ENCODE measurements at regions not wholly inside any gene's neighbourhood (a gene's known extent, or its start where the extent isn't known, plus 50 kb on each side); places are given as distances from the start of the nearest gene placed in this dataset.

DNA sequence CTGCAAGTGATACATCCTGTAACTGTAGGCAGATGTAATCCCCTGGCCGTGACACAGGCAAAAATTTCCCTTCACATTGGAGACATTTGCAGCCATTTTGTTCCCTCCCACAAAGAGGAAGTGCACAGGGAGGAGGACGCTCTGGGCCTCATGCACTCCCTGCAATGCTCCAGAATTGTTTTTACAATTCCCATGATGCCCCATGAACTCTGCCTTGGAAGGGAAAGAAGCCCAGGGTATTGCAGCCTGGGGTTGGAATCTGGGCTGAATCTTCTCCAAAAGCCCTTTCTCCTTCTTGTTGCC, 491.7 kb downstream of the CCDC171 start:
- TF ChIP-seq CTCF (IDR thresholded peaks at IDR 0.05; ENCODE audit: poor library complexity) (no peak), EZH2 (IDR thresholded peaks at IDR 0.05; ENCODE audit: borderline replicate concordance) (no peak)
